Stimulated activated CD8-positive, alpha-beta memory T cell treated with anti-CD3 and anti-CD28 coated beads, Interleukin-12 subunit alpha, Interleukin-12 subunit beta, amount 100 ng/mL, for 4 hours (primary cell): ENCODE measurements at regions not wholly inside any gene's neighbourhood (a gene's known extent, or its start where the extent isn't known, plus 50 kb on each side); places are given as distances from the start of the nearest gene placed in this dataset.

Source experiments
- DNase-seq: peaks from one replicate; pipeline ENCODE4 v3.0.0-alpha.2; 2020; ENCODE audit warnings: low read depth

DNA sequence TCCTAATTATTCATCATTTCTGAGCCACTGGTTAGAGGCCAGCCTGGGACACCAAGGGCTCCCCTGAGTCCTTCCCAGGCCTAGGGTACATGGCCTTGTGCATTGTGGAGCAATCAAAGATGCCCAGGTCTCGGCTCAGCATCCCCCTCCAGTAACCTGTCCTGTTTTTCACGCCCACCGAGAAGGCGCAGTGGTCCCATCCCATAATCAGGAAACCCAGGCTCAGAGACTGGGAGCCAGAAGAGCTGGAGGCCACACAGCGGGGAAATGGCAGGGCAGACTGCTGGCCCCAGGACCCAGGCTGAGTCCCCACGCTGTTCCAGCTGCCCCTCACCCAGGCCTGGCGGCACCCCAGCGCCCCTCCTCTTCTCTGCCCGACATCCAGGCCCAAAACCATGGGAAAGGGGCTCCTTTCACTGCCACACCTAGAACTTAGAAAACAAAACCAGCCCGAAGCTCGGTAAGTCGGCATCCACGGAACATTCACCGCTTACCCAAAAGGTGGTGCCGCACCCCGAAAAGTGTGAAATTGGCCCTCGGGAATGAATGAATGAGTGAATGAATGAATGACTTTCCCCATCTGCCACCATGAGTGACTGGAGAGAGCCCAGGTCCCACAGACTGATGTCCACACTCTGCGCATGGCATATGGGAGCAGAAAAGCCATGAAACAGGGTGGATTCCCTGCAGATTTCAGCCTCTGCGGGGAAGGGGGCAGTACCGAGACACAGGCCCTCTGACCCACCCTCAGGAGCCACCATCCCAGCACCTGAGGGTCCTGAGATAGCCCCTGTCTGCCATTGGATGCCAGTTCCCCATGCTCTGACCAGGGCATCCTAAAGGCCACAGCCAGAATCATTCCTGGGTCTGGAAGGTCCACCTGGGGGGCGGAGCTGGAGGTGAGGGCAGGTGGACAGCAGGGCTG is 132.5 kb downstream of the OLFM1 start:
- no peak for DNase-seq

DNA sequence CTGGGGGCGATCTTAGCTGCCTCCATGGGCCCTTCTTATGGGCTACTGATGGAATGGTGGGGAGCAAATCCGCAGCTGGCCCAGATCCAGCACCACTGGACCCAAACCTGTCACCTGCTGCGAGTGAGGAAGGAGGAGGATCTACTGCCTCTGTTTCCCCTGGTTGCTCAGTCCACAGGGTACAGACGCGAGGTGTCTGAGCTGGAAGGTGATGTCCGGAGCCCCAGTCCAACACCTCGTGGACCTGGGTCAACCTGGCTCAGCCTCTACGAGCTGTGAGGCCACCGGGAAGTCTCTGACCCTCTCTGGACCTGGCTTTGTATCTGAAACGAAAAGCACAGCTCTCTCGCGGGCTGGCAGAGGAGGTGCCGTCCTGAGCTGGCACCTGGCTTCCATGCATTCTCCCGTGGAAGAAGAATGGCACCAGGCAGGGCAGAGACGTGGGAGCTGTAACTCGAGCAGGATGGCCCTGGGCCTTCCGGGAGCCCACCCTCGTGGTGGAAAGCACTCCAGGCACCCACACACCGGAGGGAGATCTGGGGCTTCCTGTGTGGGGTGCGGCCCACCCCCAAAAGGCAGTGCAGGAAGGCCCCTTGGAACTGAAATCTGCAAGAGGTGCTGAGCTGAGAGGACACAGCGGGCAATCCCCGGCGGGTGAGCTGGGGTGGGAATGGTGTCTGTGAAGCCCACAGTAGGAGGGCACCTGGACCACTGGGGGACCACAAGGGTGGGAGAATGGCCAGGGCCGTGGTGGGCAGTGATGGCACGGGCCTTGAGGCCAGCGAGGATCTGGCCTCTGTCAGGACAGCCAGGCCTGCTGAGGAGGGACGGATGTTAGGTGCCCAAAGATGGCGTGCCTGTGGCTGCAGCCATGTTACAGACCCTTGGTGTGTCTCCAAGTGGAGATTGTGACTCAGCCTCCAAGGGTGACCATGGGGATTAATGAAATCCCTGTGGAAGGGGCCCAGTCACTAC is 133.4 kb downstream of the OLFM1 start:
- no peak for DNase-seq

DNA sequence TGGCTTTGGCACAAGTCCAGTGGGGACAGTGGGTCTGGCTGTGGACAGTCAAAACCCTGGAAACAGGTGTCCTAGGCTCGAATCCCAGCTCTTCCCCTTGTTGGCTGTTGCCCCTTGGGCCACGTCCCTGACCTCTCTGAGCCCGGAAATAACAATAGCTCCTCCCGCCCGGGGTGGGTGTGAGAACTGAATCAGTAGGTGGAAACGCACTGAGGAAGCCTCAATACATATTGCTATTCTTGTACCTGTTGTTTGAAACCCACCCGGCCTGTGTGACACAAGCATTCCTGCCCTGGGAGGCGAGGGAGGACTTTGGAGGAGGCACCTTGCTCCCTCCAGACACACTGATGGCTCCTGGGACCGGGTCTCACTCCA is 134.1 kb downstream of the OLFM1 start:
- DNase-seq, result no peak

DNA sequence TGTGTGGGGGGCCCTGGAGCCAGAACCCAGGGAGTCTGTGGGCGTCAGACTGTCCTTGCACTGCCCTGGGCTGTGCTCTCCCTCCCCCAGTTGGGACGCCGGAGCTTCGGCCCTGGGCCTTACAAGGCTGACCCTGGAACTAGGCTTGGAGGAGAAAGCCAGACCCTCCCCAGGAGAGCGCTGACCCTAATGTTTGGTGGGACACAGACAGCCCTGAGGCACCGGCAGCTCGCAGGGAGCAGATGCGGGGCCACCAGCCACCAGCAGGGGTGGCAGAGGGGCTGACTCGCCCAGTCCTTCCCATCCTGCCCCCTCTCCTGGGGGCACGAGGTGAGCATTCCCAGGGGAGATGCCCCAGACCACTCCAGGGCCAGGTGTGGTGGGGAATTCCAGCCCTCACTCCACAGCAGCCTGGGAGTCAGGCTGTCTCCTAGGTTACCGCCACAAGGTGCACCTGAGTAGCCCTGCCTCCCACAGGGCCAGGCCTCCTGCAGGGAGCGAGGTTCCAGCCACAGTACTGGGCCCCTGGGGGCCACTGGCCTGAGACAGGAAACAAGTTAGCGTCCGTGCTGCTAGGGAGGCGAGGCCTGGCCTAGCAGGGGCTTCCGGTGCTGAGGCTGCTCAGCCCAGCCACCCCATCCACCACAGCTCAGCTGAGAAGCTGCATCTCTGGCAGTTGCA is 134.6 kb downstream of the OLFM1 start:
- no peak for DNase-seq

DNA sequence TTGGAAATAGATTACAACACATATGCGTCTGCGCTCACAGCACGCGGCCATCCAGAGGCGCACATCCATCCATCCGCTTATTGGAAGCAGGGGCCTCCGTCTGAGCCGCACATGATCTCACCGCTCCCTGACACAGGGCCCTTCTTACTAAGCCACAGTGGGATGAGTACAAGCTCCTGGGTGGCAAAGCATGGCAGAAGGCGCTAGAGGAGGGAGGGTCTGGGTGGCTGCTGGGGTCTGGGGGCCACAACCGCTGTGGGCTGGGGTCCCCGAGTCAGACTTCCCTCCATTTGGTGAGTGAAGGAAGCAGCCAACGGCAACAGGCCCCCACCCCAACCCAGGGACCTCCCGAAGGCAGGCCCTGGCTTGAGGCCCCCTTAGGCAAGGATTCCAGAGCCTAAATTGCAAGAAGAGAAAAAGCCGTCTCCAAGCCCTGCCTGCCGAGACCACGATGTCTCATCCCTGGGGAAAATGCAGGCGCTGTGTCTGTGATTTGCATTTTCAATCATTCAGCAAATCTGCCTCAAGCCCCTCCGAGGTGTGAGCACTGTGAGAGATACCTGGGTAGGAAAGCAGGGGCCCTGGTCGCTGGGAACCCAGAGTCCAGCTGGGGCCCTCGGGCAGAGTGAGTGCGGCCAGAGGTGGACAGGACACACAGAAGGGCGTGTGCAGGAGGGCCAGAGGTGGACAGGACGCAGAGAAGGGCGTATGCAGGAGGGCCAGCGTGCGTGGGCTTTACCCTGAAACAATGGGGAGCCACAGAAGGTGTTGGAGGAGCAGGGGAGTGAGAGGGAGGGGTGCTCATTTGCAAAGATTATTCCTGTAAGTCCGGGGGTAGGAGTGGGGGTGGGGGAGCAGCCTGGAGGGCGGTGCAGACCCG is 135.7 kb downstream of the OLFM1 start:
- DNase-seq, result no peak

DNA sequence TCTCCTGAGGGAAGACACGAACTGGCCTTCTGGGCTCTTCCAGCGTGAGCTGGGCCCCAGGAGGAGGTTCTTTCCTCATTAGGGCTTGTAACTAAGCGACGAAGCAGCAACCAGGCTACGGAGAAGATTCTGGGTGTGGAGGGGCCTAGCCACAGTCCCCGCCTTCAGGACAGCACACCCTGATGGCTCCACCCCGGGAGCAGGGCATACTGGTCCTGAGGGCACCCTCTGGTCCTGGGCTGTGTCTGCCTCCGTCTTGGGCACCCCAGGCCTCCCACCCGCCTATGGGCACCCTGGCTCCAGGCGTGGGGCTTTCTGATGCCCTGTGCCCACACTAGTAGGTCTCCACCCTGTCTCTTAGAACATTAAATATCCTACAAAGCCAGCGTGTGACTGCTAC is 136.4 kb downstream of the OLFM1 start:
- no peak for DNase-seq

DNA sequence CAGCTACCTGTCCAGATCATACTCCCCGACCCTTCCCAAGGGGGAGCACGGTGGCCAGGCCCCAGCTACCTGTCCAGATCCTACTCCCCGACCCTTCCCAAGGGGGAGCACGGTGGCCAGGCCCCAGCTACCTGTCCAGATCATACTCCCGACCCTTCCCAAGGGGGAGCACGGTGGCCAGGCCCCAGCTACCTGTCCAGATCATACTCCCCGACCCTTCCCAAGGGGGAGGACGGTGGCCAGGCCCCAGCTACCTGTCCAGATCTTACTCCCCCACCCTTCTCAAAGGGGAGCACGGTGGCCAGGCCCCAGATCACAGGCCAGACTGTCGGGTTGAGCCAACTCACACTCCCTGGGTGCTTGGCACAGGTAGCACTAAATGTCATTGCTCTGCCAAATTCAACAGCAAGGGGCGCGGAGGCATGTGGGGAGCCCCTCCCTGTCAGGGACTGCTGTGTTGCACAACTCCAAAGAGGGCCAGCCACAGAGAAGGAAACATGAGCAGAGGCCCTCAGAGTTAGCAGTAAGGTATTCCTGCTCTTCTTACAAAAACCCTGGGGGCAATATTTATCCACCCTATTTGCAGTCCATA is 136.9 kb downstream of the OLFM1 start:
- no peak for DNase-seq

DNA sequence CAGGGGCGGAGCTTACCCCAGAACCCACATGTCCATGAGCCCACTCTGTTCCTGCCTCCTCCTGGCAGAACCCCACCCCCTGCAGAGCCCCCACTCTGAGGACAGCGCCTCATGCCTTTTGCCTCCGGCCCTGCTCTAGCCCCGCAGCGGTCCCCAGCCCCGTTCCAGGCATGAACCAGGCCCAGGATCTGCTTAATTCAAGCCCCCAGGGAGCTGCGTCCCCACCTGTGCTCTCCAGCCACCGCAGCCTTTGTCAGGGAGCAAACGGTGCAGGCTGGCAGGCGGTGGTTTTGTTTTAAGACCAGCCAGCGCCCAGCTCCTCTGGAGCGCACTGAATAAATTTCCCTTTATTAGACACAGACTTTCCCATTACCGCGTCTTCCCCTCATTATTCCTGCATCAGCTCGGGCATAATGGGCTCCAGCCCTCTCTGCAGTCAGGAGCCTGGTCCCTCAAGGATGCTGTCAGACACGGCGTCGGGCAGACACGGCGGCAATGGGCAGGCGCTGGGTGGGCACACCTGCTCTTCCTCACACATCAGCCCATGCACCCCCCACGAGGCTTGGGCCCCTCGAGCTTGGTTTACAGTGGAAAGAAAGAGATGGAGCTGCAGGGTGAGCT is 137.6 kb downstream of the OLFM1 start:
- no peak for DNase-seq

DNA sequence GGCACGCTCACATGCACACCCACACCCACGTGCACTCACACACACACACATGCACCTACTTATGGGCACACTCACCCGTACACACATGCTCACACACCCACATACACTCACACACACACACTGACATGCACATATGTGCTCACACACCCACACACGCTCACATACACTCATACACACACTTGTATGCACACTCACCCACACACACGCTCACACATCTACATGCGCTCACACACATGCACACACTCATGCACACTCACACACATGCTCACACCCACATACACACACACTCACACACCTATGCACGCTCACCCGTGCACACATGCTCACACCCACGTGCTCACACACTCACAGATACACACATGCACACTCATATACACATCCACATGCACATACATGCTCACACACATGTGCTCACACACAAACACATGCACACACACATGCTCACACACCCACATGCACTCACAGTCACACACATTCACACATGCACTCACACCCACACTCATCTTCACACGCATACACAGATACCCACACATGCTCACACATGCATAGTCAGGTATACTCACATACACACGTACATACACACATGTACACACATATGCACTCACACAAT is 138.3 kb downstream of the OLFM1 start:
- no peak for DNase-seq

DNA sequence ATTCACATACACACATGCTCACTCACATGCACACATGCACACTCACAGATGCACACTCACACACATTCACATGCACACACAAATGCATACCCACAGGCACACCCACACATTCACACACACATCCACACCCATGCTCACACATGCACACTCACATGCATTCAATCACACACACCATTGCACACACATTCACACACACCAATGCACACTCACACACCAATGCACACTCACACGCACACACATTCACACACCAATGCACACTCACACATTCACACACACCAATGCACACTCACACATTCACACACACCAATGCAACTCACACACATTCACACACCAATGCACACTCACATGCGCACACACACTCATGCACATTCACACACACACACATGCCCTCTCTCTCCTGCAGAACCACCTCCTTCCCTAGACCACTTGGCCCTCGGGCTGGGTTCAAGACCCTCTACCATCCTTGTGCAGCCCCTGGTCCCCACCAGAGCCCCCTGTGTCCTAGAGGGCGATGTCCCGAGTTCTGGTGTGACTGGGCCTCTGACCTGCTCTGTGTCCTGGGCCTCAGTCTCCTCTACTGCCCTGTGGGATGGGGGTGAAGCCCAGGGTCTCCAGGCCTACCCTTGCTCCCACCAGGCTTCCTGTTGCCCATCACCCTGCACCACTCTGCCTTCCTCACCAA is 139.0 kb downstream of the OLFM1 start:
- no peak for DNase-seq

DNA sequence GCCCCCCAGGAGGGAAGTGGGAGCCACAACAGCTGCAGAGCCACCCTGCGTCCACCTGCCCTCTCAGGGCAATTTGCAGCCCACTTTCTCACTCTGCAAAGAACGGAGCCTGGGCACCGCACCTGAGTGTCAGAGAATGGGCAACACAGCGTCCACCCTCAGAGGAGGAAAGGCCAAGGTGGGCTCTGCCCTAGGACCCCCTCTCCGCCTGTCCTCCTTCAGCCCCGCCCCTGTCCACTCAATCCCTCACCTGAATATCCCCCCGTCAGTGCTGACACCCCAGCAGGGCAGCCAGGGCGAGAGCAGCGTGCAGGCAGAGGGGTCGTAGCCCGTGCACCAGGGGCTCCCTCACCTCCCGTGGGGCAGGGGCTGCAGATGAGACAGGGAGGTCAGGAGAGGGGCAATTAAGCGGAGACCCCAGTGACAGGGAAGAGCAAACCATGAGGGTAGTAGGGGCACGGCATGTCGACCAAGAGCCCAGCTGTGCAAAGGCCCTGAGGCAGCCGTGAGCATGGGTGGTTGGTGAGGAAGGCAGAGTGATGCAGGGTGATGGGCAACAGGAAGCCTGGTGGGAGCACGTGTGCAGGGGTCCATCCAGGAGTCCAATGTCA is 140.3 kb downstream of the OLFM1 start:
- no peak for DNase-seq

DNA sequence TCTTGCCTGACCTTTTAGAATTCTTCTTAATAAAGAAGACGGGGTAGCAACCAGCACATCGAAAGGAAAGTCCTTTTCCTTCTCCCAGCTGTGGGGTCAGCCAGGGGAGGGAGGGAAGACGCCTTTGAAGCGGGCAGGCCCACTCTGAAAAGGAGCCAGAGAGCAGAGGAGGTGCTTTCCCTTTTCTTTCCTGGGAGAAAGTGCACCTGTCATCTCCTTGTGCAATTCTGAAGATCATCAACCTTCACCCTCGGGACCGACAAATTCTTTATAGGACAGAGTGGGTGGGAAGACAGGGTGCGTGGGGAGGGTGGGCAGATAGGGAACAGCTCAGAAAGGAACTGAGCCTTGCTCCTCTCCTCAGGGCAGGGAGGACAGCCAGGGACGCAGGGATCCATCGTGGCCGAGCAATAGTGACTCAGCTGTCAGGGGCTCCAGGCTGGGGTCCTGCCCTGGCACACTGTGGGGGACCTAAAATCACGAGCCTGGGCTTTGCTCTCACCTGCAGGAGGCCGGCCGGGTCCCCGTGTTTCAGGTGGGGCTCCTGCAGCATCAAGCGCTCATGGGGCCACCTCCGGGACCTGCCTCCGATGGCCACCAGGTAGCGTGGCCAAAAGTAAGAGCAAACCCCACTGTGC is 141.0 kb downstream of the OLFM1 start:
- no peak for DNase-seq

DNA sequence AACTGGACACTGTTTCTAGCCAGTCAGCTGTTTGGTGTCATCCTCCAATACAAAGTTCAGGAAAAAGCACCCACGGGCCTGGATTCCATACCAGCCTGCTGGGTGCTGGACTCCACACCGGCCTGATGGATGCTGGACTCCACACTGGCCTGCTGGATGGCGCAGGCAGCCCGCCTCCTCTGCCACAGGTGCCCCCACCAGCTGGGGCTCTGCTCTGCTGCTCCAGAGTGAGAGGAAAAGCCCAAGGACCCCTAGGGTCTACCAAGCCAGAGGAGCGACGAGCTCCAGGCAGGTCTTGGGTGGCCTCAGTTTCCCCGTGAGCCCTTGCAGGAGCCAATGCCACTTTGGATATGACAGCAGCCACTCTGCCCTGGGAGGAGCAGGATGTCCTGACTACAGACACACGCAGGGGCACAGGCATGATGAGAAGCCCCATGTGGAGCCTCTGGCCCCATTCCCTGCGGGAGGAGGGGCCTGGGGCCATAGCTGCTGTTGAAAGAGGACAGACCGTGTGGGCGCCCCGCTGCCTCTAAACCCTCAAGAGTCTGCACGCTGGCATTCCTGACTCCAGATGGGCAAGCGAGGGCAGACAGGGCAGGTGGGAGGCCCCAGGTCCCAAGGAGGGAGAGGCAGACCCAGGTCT is 141.6 kb downstream of the OLFM1 start:
- DNase-seq, result no peak

DNA sequence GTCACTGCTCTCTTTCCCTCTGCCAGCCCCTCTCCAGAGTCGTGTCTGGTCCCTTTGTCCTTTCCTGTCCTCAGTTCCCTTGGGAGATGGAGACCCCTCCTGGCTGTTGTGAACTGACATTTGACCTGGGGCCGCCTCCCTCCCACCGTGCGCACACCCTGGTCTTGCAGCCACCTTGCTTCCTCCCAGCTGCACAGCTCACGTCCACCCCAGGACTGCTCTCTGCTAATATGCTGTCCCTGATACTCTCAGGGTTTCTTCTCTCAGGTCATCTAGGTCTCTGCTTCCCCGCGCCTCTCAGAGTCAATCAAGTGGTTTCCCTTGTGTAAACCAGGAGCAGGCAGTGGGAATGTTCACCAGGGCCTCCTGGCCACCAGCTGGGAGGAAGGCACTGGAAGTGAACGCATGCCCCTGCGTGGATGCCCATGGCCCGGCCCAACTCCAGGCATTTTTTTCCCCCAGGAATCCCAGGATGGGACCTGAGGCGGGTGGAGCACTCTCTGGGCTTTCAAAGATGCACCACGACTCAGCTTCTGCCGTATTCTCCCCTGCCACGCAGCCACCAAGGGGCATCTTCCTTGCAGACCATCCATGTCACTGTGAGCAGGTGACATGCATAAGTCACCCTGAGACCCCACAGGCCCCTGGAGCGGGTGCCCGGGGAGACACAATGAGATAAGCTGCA is 142.4 kb downstream of the OLFM1 start:
- DNase-seq, result no peak

DNA sequence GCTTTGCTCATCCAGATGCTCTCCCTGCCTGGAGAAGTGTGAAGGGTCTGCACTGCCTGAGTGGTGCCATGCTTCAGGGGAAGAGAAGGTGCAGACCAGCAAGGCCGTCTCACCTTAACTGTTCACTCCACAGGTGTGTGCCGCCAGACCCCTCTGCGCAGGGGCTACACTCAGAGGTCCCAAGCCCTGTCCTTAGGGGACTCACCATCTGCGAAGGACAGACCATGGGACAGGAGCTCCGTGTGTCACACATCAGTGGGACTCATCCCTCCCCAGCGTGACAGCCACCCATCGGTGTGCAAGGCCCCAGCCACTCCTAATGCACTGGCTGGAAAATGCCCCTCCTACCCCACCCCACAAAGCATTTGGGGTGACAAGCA is 142.9 kb downstream of the OLFM1 start:
- no peak for DNase-seq

DNA sequence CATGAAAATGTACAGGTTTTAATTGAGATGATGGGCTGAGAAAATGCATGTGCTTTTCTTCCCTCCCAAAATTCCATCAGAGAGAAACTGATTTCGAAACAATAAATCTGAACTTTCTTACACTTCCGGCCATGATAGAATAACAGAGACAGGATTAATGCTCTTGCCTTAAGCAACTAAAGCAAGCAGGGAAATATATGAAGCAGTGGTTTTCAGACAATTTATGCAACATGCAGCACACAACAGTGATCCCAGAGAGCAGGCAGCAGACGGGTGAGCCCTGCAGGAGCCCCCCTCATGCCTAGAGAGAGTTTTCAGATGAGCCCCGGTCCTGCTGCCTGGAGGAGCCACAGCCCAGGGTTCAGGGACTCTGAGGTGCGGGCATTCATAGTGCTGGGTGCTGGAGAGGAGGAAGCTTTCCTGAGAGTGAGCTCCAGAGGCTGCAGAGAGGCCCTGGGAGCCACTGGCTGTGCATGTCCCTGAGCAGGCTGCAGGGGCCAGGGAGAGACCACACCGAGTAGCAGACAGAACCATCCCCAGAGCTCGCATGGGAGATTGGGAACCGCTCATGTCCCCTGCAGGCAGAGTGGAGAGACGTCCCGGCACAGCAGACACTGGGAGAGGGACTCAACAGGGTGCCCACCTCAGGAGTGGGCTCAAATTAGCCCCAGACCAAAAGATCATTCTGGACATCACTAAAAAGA is 143.5 kb downstream of the OLFM1 start:
- DNase-seq, result no peak
